ENCODE measurements at regions not wholly inside any gene's neighbourhood (a gene's known extent, or its start where the extent isn't known, plus 50 kb on each side); places are given as distances from the start of the nearest gene placed in this dataset.

GRCh38 chr7:7104971-7105370, 77.4 kb upstream of the C1GALT1 start:
- no peak for DNase-seq (ENCODE audit: low spot score)
- intact Hi-C loops (cut with DNase I) = loop anchor here in 1 of 2 donors (10.0 kb wide), 1 partner anchor 440 kb away; no protein-coding TSS in a partner anchor

- no peak for DNase-seq (ENCODE audit: low spot score)
- intact Hi-C loops (cut with DNase I) = loop anchor here in 1 of 2 donors (10.0 kb wide), 1 partner anchor 439 kb away; no protein-coding TSS in a partner anchor
Observed at GRCh38 chr7:7105800-7106582, 76.4 kb upstream of the C1GALT1 start.

GRCh38 chr7:7108931-7109330, 73.4 kb upstream of the C1GALT1 start:
- intact Hi-C loops (cut with DNase I) = loop anchor here in 1 of 2 donors (10.0 kb wide), 1 partner anchor 436 kb away; no protein-coding TSS in a partner anchor
- no peak for DNase-seq (ENCODE audit: low spot score)

GRCh38 chr7:7109934-7110333, 72.4 kb upstream of the C1GALT1 start:
- DNase-seq (ENCODE audit: low spot score) = no peak

GRCh38 chr7:7110706-7111105, 71.6 kb upstream of the C1GALT1 start:
- intact Hi-C loops (cut with DNase I) = loop anchor here in 1 of 2 donors (10.0 kb wide), 1 partner anchor 1024 kb away; no protein-coding TSS in a partner anchor
- DNase-seq (ENCODE audit: low spot score) = no peak

More at GRCh38 chr7:7109934-7110333, 72.4 kb upstream of the C1GALT1 start:
- intact Hi-C loops (cut with DNase I) = loop anchor here (10.0 kb wide), 2 partner anchors 435 to 1025 kb away; no protein-coding TSS in a partner anchor

GRCh38 chr7:7112868-7113267, 69.5 kb upstream of the C1GALT1 start:
- intact Hi-C loops (cut with DNase I) = loop anchor here in 1 of 2 donors (10.0 kb wide), 1 partner anchor 1022 kb away; no protein-coding TSS in a partner anchor
- no peak for DNase-seq (ENCODE audit: low spot score)

- intact Hi-C loops (cut with DNase I) = loop anchor here in 1 of 2 donors (10.0 kb wide), 1 partner anchor 1020 kb away; no protein-coding TSS in a partner anchor
Observed at GRCh38 chr7:7114575-7115291, 67.6 kb upstream of the C1GALT1 start.

GRCh38 chr7:7117935-7118586, 64.3 kb upstream of the C1GALT1 start:
- intact Hi-C loops (cut with DNase I) = loop anchor here in 1 of 2 donors (10.0 kb wide), 1 partner anchor 1017 kb away; no protein-coding TSS in a partner anchor
- no peak for DNase-seq (ENCODE audit: low spot score)

More at GRCh38 chr7:7114575-7115291, 67.6 kb upstream of the C1GALT1 start:
- DNase-seq (ENCODE audit: low spot score) = no peak

- intact Hi-C loops (cut with DNase I) = loop anchor here in 1 of 2 donors (10.0 kb wide), 1 partner anchor 1016 kb away; no protein-coding TSS in a partner anchor
- DNase-seq (ENCODE audit: low spot score) = no peak
Observed at GRCh38 chr7:7118822-7119221, 63.5 kb upstream of the C1GALT1 start.

GRCh38 chr7:7119729-7120128, 62.6 kb upstream of the C1GALT1 start:
- no peak for DNase-seq (ENCODE audit: low spot score)
- intact Hi-C loops (cut with DNase I) = loop anchor here in 1 of 2 donors (10.0 kb wide), 1 partner anchor 1015 kb away; no protein-coding TSS in a partner anchor

GRCh38 chr7:7122033-7122478, 60.3 kb upstream of the C1GALT1 start:
- no peak for DNase-seq (ENCODE audit: low spot score)
- intact Hi-C loops (cut with DNase I) = no loop called here

GRCh38 chr7:7122701-7123281, 59.6 kb upstream of the C1GALT1 start:
- intact Hi-C loops (cut with DNase I) = no loop called here
- DNase-seq (ENCODE audit: low spot score) = no peak

GRCh38 chr7:7125963-7126362, 56.4 kb upstream of the C1GALT1 start:
- intact Hi-C loops (cut with DNase I) = no loop called here

GRCh38 chr7:7127773-7128172, 54.6 kb upstream of the C1GALT1 start:
- intact Hi-C loops (cut with DNase I) = no loop called here
- DNase-seq (ENCODE audit: low spot score) = no peak

More at GRCh38 chr7:7125963-7126362, 56.4 kb upstream of the C1GALT1 start:
- DNase-seq (ENCODE audit: low spot score) = no peak

GRCh38 chr7:7129381-7129780, 53.0 kb upstream of the C1GALT1 start:
- intact Hi-C loops (cut with DNase I) = no loop called here
- no peak for DNase-seq (ENCODE audit: low spot score)

GRCh38 chr7:7131273-7131672, 51.1 kb upstream of the C1GALT1 start:
- DNase-seq (ENCODE audit: low spot score) = no peak
- intact Hi-C loops (cut with DNase I) = no loop called here

Measured in posterior vena cava (tissue), 2 donors.